Gastroesophageal sphincter (tissue), 3 donors: ENCODE measurements at regions not wholly inside any gene's neighbourhood (a gene's known extent, or its start where the extent isn't known, plus 50 kb on each side); places are given as distances from the start of the nearest gene placed in this dataset.

ENCODE experiments used
- POLR2A ChIP-seq, 2 donors: fragments of 450-650 bp; IDR thresholded peaks; one replicate each; pipeline ENCODE4 v1.6.1; 2017; ENCODE audit warnings: antibody characterized with exemption in 2 of 2, mild to moderate bottlenecking in 2 of 2, moderate library complexity in 1 of 2
- POLR2AphosphoS5 ChIP-seq: sonication (generic); formaldehyde crosslinking; IDR thresholded peaks from one replicate; pipeline ENCODE4 v1.6.1; 2017; ENCODE audit warnings: antibody characterized with exemption
- TF ChIP-seq, protein P1 (sequence below), 4 experiments: fragments of 200-600 bp in 2 of 4; fragments of 450-650 bp in 2 of 4; sonication (generic) in 1 of 4; IDR thresholded peaks; one replicate each; pipeline ENCODE4 v1.5.1; 2017 to 2019; ENCODE audit warnings: antibody characterized with exemption in 4 of 4, mild to moderate bottlenecking in 2 of 4, moderate library complexity in 2 of 4

DNA sequence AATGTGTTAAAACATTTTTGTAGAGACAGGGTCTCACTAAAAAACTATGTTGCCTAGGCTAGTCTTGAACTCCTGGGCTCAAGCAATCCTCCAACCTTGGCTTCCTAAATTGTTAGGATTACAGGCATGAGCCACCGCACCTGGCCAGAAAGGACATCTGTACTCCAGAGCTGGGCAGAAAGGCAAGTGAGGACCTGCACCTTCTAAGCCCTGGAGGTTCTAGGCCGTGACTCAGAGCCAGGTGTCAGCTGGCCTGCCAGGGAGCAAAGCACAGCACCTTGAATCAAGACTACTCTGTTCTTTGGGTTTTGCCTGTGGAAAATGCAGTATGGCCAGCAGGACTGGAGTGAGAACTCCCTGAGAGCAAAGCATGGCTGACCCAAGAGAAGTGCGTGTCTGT is 396.5 kb downstream of the ADRA2A start:
- TF ChIP-seq, protein P1, sequence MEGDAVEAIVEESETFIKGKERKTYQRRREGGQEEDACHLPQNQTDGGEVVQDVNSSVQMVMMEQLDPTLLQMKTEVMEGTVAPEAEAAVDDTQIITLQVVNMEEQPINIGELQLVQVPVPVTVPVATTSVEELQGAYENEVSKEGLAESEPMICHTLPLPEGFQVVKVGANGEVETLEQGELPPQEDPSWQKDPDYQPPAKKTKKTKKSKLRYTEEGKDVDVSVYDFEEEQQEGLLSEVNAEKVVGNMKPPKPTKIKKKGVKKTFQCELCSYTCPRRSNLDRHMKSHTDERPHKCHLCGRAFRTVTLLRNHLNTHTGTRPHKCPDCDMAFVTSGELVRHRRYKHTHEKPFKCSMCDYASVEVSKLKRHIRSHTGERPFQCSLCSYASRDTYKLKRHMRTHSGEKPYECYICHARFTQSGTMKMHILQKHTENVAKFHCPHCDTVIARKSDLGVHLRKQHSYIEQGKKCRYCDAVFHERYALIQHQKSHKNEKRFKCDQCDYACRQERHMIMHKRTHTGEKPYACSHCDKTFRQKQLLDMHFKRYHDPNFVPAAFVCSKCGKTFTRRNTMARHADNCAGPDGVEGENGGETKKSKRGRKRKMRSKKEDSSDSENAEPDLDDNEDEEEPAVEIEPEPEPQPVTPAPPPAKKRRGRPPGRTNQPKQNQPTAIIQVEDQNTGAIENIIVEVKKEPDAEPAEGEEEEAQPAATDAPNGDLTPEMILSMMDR (IDR thresholded peaks at IDR 0.05): no peak
- TF ChIP-seq POLR2AphosphoS5 (no peak), POLR2A (IDR thresholded peaks at IDR 0.05) (no peak)
